ENCODE measurements at regions not wholly inside any gene's neighbourhood (a gene's known extent, or its start where the extent isn't known, plus 50 kb on each side); places are given as distances from the start of the nearest gene placed in this dataset.
A peak's percentile ranks its signal among the peaks of the same experiment; 100 is the strongest.

DNA sequence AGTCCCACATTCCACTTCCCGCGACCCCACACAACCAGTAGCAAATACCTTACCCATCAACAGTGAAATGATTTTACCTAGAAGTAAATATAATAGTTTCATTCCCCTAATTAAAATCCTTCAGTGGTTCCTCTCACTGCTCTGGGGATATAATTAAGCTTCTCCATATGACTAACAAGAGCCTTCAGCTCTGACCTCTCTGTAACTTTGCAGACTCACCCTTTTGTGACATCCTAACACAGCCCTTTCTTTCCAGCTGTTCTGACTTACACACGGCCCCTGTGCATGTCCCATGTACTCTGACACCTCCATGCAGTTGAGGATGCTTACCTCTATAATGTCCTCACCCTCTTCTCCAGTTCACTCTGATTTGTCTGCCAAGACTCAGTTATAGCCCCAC lies 137.3 kb upstream of the SPAG17 start:
- Histone ChIP-seq H3K9me3 (ENCODE audit: control insufficient read depth in 5 of 5, low read length in 5 of 5) (no peaks in the 10 kb centered on the region), H3K9ac (ENCODE audit: low read length in 5 of 5) (no peak overlapping the region), H3K27me3 (ENCODE audit: control insufficient read depth in 5 of 5, insufficient read depth in 4 of 5, low read length in 5 of 5) (no peaks in the 10 kb centered on the region), H3K4me1 (ENCODE audit: control insufficient read depth in 5 of 5, insufficient read depth in 5 of 5, low read length in 5 of 5) (peaks cover 4 to 27% (median 21%) of the 10 kb centered on the region in 5 donors), H3K4me3 (ENCODE audit: low read depth in 1 of 5, low read length in 5 of 5) (peak overlapping the region in 1 of 5 donors; percentile 34), H3K27ac (ENCODE audit: low read depth, low read length) (no peak overlapping the region), H3K36me3 (ENCODE audit: control insufficient read depth in 5 of 5, insufficient read depth in 5 of 5, low read length in 5 of 5) (no peaks in the 10 kb centered on the region)

DNA sequence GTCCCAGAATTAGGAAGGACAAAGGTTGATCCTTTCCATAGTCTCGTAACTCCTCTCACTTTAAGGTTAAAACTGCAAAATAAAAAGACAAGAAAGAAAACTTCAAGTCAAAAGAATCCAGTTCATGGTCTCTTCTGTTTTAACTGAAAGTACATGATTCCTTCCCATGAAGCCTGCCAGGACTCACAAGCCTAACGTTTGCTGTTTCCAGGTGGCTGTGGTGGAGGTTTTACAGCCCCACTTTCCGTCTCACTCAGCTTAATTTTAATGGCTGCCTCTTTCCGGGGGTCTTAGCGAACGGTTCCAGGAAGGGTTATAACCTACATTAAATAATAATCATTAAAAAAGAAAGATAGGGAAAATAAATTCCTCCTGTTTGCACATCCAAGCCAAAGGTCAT lies 136.8 kb upstream of the SPAG17 start:
- Histone ChIP-seq H3K36me3 (ENCODE audit: control insufficient read depth in 5 of 5, insufficient read depth in 5 of 5, low read length in 5 of 5) (no peaks in the 10 kb centered on the region), H3K27ac (ENCODE audit: low read depth, low read length) (no peak overlapping the region), H3K4me1 (ENCODE audit: control insufficient read depth in 5 of 5, insufficient read depth in 5 of 5, low read length in 5 of 5) (peaks cover 4 to 30% (median 21%) of the 10 kb centered on the region in 5 donors), H3K9ac (ENCODE audit: low read length in 5 of 5) (peak overlapping the region in 2 of 5 donors; percentile 35 to 53), H3K4me3 (ENCODE audit: low read depth in 1 of 5, low read length in 5 of 5) (peak overlapping the region in 2 of 5 donors; percentile 9 to 34), H3K9me3 (ENCODE audit: control insufficient read depth in 5 of 5, low read length in 5 of 5) (no peaks in the 10 kb centered on the region), H3K27me3 (ENCODE audit: control insufficient read depth in 5 of 5, insufficient read depth in 4 of 5, low read length in 5 of 5) (no peaks in the 10 kb centered on the region)

DNA sequence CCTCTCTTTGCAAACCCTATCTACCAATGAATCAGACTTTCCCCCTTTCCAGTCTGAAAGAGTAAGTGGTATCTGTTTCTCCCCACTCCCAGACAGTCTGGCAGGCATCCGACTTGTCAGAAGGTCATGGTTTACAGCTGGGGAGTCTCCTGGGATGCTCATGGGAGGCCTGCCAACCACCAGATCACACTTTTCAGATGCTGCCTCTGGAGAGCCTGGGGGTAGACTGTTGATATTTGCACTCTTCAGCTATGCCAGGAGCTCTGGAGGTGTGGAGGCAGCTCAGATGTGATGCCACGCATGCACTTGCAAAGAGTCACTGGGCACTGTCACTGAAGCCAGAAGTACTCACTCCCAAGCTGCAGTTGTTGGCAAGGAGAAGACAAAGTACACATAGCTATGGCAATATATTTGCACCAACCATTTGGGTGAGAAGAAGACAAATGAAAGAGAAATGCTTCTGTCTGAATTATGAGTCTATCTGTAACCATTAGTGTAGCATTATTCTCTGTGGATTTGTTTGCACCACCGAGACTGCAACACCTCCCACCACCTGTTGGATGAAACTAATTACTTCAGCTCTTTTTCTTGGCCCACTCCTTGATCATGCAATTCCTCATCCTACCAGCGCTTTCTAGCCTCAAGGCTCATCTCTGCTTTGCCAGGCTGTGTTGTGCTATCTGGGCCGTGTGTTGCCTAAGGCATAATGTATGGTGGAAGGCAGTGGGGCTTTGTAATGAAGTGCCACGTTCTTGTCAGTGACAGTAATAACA lies 133.0 kb upstream of the SPAG17 start:
- Histone ChIP-seq H3K27ac (ENCODE audit: low read depth, low read length) (no peak overlapping the region), H3K27me3 (ENCODE audit: control insufficient read depth in 5 of 5, insufficient read depth in 4 of 5, low read length in 5 of 5) (no peaks in the 10 kb centered on the region), H3K9me3 (ENCODE audit: control insufficient read depth in 5 of 5, low read length in 5 of 5) (no peaks in the 10 kb centered on the region), H3K4me3 (ENCODE audit: low read depth in 1 of 5, low read length in 5 of 5) (peak overlapping the region in 1 of 5 donors; percentile 13), H3K4me1 (ENCODE audit: control insufficient read depth in 5 of 5, insufficient read depth in 5 of 5, low read length in 5 of 5) (peaks cover 4 to 28% (median 21%) of the 10 kb centered on the region in 5 donors), H3K9ac (ENCODE audit: low read length in 5 of 5) (no peak overlapping the region), H3K36me3 (ENCODE audit: control insufficient read depth in 5 of 5, insufficient read depth in 5 of 5, low read length in 5 of 5) (no peaks in the 10 kb centered on the region)

DNA sequence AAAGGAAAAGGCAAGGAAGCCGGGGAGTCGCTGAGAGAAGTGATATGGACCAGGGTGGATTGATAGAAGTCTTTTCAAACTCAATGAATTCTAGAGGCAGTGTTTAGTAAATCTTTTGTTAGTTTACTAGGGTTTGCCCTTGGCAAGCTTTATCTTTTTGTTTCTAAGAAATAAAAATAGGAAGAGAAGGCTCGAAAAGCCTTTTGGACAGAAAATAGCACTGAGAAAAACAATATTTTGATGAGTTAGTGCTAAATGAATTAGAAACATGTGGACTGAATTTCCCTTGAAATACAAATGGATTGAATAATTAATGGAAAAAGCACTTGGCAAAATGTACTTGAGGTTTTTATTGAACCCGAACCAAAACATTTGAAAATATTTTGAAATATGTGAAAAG lies 121.8 kb upstream of the SPAG17 start:
- Histone ChIP-seq H3K27me3 (ENCODE audit: control insufficient read depth in 5 of 5, insufficient read depth in 4 of 5, low read length in 5 of 5) (no peaks in the 10 kb centered on the region), H3K9me3 (ENCODE audit: control insufficient read depth in 5 of 5, low read length in 5 of 5) (no peaks in the 10 kb centered on the region), H3K36me3 (ENCODE audit: control insufficient read depth in 5 of 5, insufficient read depth in 5 of 5, low read length in 5 of 5) (no peaks in the 10 kb centered on the region), H3K4me1 (ENCODE audit: control insufficient read depth in 5 of 5, insufficient read depth in 5 of 5, low read length in 5 of 5) (no peaks in the 10 kb centered on the region), H3K4me3 (ENCODE audit: low read depth in 1 of 5, low read length in 5 of 5) (no peak overlapping the region), H3K27ac (ENCODE audit: low read depth, low read length) (no peak overlapping the region), H3K9ac (ENCODE audit: low read length in 5 of 5) (no peak overlapping the region)

DNA sequence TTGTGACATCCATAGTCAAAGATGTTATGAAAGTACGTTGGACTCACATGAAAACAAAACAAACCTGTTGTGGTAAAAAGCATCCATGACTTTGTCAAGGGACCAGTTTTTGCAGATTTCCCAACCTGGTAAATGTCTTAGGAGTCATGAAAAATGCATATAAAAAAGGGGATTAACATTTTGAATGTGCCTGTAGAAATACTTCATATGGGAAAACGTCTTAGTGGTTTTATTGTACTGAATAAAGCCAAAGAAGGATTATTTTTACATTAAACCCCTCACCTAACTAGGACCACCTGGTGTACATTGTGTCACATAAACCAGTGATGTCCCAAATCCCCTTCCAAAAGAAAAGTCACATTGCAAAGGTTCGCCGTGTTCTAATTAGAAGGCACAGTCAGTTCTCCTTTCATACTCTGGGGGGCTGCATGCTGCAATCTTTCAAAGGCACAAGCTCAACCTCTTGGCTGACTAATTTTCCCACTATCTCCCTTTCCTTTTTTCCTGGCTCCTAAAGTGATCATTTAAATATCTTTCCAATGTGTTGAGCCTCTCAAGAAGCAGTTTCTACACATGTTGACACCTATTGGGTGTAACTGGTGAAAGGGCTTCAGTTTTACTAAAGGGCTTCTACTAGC lies 119.8 kb upstream of the SPAG17 start:
- Histone ChIP-seq H3K9me3 (ENCODE audit: control insufficient read depth in 5 of 5, low read length in 5 of 5) (no peaks in the 10 kb centered on the region), H3K27ac (ENCODE audit: low read depth, low read length) (no peak overlapping the region), H3K27me3 (ENCODE audit: control insufficient read depth in 5 of 5, insufficient read depth in 4 of 5, low read length in 5 of 5) (no peaks in the 10 kb centered on the region), H3K4me1 (ENCODE audit: control insufficient read depth in 5 of 5, insufficient read depth in 5 of 5, low read length in 5 of 5) (no peaks in the 10 kb centered on the region), H3K9ac (ENCODE audit: low read length in 5 of 5) (no peak overlapping the region), H3K36me3 (ENCODE audit: control insufficient read depth in 5 of 5, insufficient read depth in 5 of 5, low read length in 5 of 5) (no peaks in the 10 kb centered on the region), H3K4me3 (ENCODE audit: low read depth in 1 of 5, low read length in 5 of 5) (no peak overlapping the region)

DNA sequence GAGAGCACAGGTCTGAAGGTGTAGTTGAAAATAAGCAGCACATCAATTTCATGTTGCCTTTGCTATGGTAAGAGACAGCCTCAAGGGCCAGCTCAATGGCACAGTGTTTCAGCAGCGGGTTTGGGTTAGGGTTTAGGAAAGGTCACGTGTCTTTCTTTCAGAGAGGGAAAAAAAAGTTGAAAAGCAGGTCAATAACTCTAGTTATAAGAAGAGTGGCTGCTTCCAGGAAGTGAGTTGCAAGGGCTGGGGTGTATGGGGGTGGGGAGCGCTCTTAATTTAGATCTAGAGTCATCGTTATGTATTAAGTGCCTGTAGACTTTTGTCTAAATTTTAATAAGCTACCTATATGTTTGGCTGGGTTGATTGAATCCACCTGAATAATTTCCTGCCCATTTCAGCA lies 118.5 kb upstream of the SPAG17 start:
- H3K27me3 ChIP-seq (ENCODE audit: control insufficient read depth in 5 of 5, insufficient read depth in 4 of 5, low read length in 5 of 5), result no peaks in the 10 kb centered on the region
- H3K4me3 ChIP-seq (ENCODE audit: low read depth in 1 of 5, low read length in 5 of 5), result no peak overlapping the region
- H3K9me3 ChIP-seq (ENCODE audit: control insufficient read depth in 5 of 5, low read length in 5 of 5), result no peaks in the 10 kb centered on the region
- H3K36me3 ChIP-seq (ENCODE audit: control insufficient read depth in 5 of 5, insufficient read depth in 5 of 5, low read length in 5 of 5), result no peaks in the 10 kb centered on the region
- H3K4me1 ChIP-seq (ENCODE audit: control insufficient read depth in 5 of 5, insufficient read depth in 5 of 5, low read length in 5 of 5), result no peaks in the 10 kb centered on the region
- H3K9ac ChIP-seq (ENCODE audit: low read length in 5 of 5), result no peak overlapping the region
- no peak overlapping the region for H3K27ac ChIP-seq (ENCODE audit: low read depth, low read length)

DNA sequence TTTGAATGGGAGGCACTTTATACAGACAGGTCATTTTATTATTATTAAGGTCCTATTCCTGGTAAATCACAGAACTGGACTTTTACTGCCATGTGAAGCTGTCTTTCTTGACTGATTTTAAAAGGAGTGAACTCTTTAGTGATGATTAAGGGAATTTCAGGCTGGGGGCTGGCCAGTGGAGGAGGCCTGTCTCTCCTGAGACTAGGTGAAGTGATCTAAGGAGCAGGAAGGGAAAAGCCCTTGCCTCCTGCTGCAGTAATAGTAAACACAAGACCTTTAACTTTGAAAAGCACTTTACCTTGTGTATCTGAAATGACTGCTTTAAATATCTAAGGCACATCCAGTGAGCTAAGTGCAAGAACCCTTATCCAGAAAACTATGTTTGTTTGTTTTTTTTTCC lies 118.0 kb upstream of the SPAG17 start:
- Histone ChIP-seq H3K36me3 (ENCODE audit: control insufficient read depth in 5 of 5, insufficient read depth in 5 of 5, low read length in 5 of 5) (no peaks in the 10 kb centered on the region), H3K9me3 (ENCODE audit: control insufficient read depth in 5 of 5, low read length in 5 of 5) (no peaks in the 10 kb centered on the region), H3K4me1 (ENCODE audit: control insufficient read depth in 5 of 5, insufficient read depth in 5 of 5, low read length in 5 of 5) (no peaks in the 10 kb centered on the region), H3K4me3 (ENCODE audit: low read depth in 1 of 5, low read length in 5 of 5) (no peak overlapping the region), H3K27me3 (ENCODE audit: control insufficient read depth in 5 of 5, insufficient read depth in 4 of 5, low read length in 5 of 5) (no peaks in the 10 kb centered on the region), H3K27ac (ENCODE audit: low read depth, low read length) (no peak overlapping the region), H3K9ac (ENCODE audit: low read length in 5 of 5) (no peak overlapping the region)

DNA sequence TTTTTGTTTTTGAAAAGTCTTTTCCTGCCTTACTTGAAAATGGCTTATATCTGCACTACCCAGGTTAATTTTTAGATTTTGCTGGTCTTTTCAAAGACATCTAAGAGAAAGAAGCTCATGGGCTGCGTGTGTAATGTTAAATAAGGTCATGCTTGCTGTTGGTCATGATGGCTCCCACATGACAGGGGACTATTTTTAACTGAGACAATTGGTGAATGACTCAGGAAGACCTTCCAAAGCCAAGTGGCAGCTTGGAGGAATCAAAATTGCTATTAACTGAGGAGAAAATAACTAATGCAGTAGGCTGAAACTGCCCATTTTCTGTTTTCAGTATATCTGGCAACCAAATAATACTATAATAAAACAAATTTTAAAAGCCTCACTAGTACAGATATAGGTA lies 117.1 kb upstream of the SPAG17 start:
- no peak overlapping the region for H3K4me3 ChIP-seq (ENCODE audit: low read depth in 1 of 5, low read length in 5 of 5)
- no peak overlapping the region for H3K9ac ChIP-seq (ENCODE audit: low read length in 5 of 5)
- H3K4me1 ChIP-seq (ENCODE audit: control insufficient read depth in 5 of 5, insufficient read depth in 5 of 5, low read length in 5 of 5), result no peaks in the 10 kb centered on the region
- H3K9me3 ChIP-seq (ENCODE audit: control insufficient read depth in 5 of 5, low read length in 5 of 5), result no peaks in the 10 kb centered on the region
- no peaks in the 10 kb centered on the region for H3K27me3 ChIP-seq (ENCODE audit: control insufficient read depth in 5 of 5, insufficient read depth in 4 of 5, low read length in 5 of 5)
- no peak overlapping the region for H3K27ac ChIP-seq (ENCODE audit: low read depth, low read length)
- no peaks in the 10 kb centered on the region for H3K36me3 ChIP-seq (ENCODE audit: control insufficient read depth in 5 of 5, insufficient read depth in 5 of 5, low read length in 5 of 5)

DNA sequence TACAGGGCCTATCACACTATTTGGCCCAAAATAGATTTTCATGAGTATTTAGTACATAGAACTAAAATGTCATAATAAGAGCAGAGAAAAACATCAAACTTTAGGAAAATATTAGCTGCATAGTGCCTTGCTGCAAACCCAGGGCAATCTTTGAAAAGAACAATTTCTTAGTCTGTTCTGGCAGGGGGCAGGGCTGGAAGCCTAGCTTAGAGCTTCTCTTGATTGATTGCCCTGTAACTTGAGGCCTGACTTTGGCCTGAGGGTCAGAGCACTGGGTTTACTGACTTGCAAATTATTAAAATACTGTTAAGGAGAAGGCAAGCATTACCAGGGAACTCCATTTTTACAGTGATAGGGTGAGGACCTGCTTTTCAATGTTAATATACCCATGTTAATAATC lies 115.8 kb upstream of the SPAG17 start:
- H3K4me3 ChIP-seq (ENCODE audit: low read depth in 1 of 5, low read length in 5 of 5), result no peak overlapping the region
- H3K4me1 ChIP-seq (ENCODE audit: control insufficient read depth in 5 of 5, insufficient read depth in 5 of 5, low read length in 5 of 5), result no peaks in the 10 kb centered on the region
- H3K9me3 ChIP-seq (ENCODE audit: control insufficient read depth in 5 of 5, low read length in 5 of 5), result no peaks in the 10 kb centered on the region
- no peak overlapping the region for H3K27ac ChIP-seq (ENCODE audit: low read depth, low read length)
- H3K27me3 ChIP-seq (ENCODE audit: control insufficient read depth in 5 of 5, insufficient read depth in 4 of 5, low read length in 5 of 5), result no peaks in the 10 kb centered on the region
- H3K9ac ChIP-seq (ENCODE audit: low read length in 5 of 5), result no peak overlapping the region
- H3K36me3 ChIP-seq (ENCODE audit: control insufficient read depth in 5 of 5, insufficient read depth in 5 of 5, low read length in 5 of 5), result no peaks in the 10 kb centered on the region

DNA sequence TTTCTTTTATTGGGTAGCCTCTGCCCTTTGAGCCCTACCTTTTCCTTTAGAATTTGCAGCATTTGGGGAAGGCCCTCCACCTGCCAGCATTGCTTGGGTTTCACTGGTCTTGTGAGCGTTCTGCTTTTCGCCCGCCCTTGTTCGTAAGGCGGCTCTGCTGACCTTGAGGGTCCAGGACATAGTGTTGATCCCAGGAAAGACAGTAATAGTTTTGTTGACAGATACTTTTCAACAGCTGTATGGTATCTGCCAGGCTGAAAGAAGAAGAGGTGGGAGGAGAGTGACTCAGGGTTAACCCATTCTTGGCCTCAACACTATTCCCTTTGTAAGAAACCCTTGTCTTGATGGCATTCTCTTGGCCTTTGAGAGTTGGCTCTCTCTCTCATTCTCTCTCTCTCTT lies 113.4 kb upstream of the SPAG17 start:
- Histone ChIP-seq H3K9me3 (ENCODE audit: control insufficient read depth in 5 of 5, low read length in 5 of 5) (no peaks in the 10 kb centered on the region), H3K4me1 (ENCODE audit: control insufficient read depth in 5 of 5, insufficient read depth in 5 of 5, low read length in 5 of 5) (peaks cover 0 to 6% (median 0%) of the 10 kb centered on the region in 5 donors), H3K27me3 (ENCODE audit: control insufficient read depth in 5 of 5, insufficient read depth in 4 of 5, low read length in 5 of 5) (no peaks in the 10 kb centered on the region), H3K27ac (ENCODE audit: low read depth, low read length) (no peak overlapping the region), H3K36me3 (ENCODE audit: control insufficient read depth in 5 of 5, insufficient read depth in 5 of 5, low read length in 5 of 5) (no peaks in the 10 kb centered on the region), H3K4me3 (ENCODE audit: low read depth in 1 of 5, low read length in 5 of 5) (no peak overlapping the region), H3K9ac (ENCODE audit: low read length in 5 of 5) (no peak overlapping the region)
